Medulla oblongata (tissue), 1 donor: ENCODE measurements at regions not wholly inside any gene's neighbourhood (a gene's known extent, or its start where the extent isn't known, plus 50 kb on each side); places are given as distances from the start of the nearest gene placed in this dataset.

ENCODE experiments used
- DNase-seq: peaks from one replicate; pipeline ENCODE4 v3.0.0-alpha.2; 2015; ENCODE audit errors: extremely low spot score

- DNase-seq: no peak
These were observed 231.5 kb downstream of the SUDS3 start for GRCh38 chr12:118607831-118608230.

DNA sequence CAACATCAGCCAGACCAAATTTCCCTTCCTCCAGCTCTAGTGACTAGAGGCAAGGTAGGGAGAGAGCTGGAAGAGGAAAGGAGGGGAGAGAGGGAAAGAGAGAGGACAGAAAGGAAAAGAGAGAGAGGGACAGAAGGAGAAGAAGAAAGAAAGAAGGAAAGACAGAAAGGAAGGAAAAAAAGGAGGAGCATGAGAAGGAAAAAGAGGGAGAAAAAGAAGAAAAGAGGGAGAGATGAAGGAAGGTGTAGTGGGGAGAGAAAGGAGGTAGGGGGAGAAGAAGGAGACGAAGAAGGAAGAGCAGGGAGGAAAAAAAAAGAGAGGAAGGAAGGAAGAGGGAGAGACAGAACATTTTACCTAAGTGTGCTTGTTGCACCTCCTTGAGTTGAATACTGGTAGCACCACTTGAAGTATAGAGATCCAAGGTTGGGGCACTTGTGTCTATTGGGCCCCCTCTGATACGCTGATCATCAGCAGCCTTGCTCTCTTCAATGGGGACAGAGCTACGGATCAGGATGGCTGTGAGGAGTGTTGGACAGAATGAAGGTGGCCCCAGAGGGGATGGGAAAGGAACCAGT is 232.5 kb downstream of the SUDS3 start:
- no peak for DNase-seq

- peak; percentile 11 for DNase-seq
These were observed 234.9 kb downstream of the SUDS3 start for GRCh38 chr12:118611295-118611694.

DNA sequence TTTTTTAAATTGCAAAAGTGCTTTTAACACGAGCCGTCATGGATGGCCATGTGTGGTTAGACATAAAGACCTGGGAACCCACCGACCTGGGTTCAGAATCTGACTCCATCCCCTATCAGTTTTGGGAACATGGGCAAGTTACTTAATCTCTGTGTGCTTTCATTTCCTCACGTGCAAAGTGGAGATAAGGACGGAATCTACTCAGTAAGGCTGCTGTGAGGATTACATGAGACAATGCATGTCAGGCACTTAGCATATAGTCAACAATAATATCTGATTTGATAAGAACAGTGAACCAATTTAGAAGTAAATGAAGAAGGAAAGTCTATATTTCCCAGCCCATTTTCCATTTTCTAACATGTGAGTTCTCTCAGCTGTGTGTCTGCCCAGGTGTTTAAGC is 235.4 kb downstream of the SUDS3 start:
- no peak for DNase-seq

DNA sequence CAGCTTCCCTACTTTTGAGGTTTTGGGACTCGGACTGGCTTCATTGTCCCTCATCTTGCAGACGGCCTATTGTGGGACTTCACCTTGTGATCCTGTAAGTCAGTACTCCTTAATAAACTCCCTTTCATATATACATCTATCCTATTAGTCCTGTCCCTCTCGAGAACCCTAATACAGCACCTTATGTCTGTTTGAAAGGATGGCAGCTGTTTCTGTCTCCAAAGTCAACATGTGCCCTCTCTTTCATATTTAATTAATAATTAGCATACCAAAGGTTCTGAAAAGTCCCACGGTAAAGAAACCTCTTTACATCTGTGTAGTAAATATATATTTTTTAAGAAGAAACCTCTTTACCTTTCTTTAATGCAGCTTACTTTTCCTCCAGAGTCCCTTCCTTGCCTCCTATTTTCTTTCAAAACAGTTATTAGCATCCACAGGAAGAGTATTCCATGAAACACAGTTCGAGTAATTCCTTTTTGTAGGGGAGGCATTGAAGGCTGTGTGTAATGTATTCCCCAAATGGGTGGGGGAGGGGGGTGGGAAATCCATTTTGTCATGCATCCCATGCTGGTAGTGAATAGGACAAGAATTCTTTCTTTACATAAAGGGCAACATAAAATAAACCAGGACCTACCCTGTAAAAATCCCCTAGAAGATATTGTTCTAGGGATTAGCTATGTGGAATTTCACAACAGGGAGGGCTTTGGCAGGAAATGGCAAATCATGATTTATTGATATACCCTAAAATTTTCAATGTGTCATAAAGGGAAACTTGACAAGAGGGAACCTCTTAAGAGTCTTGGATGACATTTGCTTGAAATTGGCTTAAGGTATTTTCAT is 241.5 kb downstream of the SUDS3 start:
- no peak for DNase-seq

DNA sequence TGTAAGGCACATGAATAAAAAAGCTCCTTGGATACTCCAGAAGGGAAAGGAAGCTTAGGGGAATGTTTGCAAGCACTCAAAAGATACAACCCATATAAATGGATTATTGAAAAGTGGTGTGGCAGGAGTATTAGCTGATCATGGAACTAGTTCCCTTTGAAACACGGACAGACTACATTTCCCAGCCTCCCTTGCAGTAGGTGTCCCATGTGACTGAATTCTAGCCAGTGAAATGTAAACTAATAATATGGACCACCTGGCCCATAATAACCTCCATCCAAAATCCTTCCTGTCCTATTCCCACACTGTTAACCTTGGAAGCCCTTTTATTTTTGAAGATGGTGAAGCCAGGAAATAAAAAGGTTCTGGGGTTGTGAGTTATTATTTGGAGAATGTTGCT is 242.3 kb downstream of the SUDS3 start:
- no peak for DNase-seq

DNA sequence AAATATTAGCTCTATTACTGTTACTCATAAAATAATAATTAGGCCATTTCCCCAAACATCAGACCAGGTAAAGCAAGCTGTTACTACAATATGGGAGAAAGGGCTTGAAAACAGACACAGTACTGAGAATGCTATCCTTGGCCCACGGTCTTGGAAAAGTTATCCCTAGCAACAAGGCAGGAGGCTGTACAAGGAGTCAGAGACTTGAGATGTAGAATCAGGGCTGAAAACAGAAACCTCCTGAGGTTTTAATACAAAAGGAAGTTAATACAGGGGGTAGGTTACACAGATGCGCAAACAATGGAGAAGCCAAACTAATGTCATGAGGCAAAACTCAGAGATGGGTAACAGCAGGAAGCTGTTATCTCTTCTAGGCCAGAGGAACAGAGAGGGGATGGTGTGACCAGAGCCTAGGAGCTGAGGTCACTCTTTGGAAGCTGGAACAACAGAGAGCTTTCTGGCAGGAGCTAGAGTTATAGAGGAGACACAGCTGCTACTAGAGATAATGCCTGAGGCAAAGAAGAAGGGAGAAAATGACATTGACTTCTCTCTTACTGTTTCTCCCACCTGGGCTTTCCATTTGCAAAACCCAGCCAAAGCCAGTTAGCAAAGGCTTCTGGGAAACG is 248.8 kb downstream of the SUDS3 start:
- no peak for DNase-seq

DNA sequence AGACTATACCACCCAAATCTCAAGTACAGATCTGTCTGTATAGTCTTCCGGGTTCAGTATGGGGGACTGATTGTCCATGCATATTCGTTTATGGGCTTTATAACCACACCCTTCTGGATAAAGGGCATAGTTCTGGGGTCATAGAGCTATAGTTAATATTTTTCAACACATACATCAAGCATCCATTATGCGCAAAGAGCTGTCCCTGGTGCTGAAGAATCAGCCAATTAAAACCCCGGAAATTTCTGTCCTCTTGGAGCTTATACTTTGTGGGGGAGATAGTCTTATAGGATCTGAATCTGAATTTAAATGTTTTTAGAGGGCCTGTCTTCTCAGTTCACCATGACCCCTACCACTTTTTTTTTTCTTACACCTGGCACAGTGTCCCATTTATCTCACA is 256.7 kb downstream of the SUDS3 start:
- DNase-seq: no peak

DNA sequence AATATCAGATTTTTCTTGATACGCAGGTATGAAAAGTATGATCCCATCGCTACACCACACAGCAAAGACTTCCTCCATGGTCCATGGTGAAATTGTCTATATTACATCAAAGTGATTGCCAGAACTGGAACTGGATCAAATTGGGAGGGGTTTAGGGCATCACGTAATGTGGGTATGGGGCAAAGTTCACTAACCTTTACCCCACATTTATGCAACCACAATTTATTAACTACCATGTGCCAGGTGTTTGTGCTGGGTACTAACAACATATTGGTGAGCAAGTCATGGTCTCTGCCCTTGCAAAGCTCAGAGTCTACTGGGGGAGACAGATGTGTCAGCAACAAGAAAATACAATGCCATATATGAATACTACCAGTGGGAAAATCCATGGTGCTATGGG is 258.9 kb downstream of the SUDS3 start:
- DNase-seq: no peak

GRCh38 chr12:118637767-118638370 is 261.5 kb downstream of the SUDS3 start:
- DNase-seq: no peak

GRCh38 chr12:118641249-118641648 is 264.9 kb downstream of the SUDS3 start:
- DNase-seq: no peak

- DNase-seq: no peak
These were observed 268.9 kb downstream of the SUDS3 start for GRCh38 chr12:118645219-118645618.

DNA sequence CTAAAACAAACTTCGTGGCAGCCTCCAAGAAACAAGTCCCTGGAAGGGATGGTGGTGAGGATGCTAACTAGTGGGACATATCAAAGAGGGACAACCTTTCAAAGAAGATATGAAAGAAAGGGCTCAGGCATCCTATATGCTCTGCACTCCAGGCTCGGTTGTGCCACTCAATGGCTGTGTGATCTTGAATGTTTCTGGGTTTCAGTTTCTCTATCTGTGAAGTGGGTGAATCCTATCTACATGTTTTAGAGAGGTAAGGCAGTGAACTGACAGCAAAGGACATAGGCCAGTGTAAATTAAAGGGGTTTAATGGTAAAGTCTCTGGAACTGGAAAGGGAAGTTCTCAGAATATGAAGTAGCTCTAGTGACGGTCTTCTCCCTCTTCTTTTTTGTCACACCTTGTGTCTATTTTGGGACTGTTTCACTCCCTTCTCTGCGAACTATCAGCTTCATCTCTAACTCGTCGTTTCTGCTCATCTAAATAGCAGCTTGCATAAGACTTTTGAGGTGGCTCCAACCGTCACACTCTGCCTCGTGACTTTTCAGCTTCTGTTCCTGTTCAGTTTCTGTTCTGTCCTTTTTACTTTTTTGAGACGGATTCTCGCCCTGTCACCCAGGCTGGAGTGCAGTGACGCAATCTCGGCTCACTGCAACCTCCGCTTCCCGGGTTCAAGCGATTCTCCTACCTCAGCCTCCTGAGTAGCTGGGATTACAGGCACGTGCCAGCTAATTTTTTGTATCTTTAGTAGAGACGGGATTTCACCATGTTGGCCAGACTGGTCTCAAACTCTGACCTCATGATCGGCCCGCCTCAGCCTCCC is 273.6 kb downstream of the SUDS3 start:
- no peak for DNase-seq

DNA sequence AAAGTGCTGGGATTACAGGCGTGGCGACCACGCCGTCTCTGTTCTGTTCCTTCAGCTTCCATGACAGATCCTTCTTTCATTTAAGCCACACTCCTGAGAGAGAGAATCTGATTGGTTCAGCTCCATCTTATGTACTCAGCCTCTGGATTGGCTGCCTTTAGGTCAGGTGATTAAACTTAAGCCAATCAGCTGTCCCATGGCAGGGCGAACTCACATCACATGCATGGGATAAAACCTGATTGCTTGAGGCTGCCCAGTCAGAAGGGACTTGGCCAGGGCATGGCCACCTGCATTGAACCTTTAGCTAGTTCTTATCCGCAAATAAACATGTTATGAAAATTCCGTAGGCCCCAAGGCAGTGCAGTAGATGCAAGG is 274.2 kb downstream of the SUDS3 start:
- no peak for DNase-seq

GRCh38 chr12:118651487-118651886 is 275.1 kb downstream of the SUDS3 start:
- DNase-seq: no peak

- DNase-seq: no peak
These were observed 279.2 kb downstream of the SUDS3 start for GRCh38 chr12:118655588-118655987.

GRCh38 chr12:118680356-118680963 is 300.9 kb upstream of the SRRM4 start:
- no peak for DNase-seq

- peak; percentile 12 for DNase-seq
These were observed 298.7 kb upstream of the SRRM4 start for GRCh38 chr12:118682656-118683055.

GRCh38 chr12:118685983-118686607 is 295.2 kb upstream of the SRRM4 start:
- no peak for DNase-seq

DNA sequence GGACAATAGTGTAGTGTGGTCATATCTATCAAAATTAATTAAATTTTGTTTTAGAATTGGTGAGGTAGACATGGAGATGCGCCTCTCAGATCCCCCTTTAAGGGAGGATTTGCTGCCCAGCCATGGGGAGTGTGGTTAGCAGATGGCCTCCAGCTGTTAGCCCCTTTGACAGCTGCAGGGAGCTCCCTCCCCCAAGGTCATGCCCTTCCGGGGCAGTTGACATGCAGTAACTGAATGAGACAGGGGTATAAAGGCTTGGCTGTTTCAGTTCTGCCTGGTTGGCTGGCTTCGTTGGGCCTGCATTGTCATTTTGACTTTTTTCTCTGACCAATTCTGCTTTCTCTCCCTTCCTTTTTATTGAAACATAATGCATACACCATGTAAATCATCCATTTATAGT is 291.5 kb upstream of the SRRM4 start:
- DNase-seq: no peak

- no peak for DNase-seq
These were observed 290.8 kb upstream of the SRRM4 start for GRCh38 chr12:118690506-118690905.
